ENCODE measurements at regions not wholly inside any gene's neighbourhood (a gene's known extent, or its start where the extent isn't known, plus 50 kb on each side); places are given as distances from the start of the nearest gene placed in this dataset.

DNA sequence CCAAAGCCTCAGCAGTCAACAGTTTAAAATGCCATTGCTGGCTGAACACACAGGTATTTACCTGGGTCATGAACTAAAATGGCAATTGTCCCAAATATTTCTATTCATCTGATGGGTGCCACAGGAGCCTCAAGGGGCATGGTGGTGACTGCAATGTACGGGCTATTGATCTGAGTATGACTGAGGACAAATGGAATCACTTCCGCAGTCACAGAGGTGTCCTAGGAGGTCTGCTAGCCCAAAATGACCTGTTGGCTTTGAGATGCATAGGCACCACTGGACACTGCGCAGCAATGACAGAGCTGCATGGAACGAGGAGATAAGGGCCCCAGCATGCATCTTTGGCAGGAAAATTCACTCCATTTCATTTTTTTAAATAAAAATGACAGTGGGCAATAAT lies 474.1 kb upstream of the SOX5 start:
- TF ChIP-seq, protein P1, sequence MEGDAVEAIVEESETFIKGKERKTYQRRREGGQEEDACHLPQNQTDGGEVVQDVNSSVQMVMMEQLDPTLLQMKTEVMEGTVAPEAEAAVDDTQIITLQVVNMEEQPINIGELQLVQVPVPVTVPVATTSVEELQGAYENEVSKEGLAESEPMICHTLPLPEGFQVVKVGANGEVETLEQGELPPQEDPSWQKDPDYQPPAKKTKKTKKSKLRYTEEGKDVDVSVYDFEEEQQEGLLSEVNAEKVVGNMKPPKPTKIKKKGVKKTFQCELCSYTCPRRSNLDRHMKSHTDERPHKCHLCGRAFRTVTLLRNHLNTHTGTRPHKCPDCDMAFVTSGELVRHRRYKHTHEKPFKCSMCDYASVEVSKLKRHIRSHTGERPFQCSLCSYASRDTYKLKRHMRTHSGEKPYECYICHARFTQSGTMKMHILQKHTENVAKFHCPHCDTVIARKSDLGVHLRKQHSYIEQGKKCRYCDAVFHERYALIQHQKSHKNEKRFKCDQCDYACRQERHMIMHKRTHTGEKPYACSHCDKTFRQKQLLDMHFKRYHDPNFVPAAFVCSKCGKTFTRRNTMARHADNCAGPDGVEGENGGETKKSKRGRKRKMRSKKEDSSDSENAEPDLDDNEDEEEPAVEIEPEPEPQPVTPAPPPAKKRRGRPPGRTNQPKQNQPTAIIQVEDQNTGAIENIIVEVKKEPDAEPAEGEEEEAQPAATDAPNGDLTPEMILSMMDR (IDR thresholded peaks at IDR 0.05) = no peak
- TF ChIP-seq EP300 (IDR thresholded peaks at IDR 0.05) (no peak), POLR2AphosphoS5 (IDR thresholded peaks at IDR 0.05) (no peak)

Data from upper lobe of left lung (tissue), 4 donors.